ENCODE measurements at regions not wholly inside any gene's neighbourhood (a gene's known extent, or its start where the extent isn't known, plus 50 kb on each side); places are given as distances from the start of the nearest gene placed in this dataset.

DNA sequence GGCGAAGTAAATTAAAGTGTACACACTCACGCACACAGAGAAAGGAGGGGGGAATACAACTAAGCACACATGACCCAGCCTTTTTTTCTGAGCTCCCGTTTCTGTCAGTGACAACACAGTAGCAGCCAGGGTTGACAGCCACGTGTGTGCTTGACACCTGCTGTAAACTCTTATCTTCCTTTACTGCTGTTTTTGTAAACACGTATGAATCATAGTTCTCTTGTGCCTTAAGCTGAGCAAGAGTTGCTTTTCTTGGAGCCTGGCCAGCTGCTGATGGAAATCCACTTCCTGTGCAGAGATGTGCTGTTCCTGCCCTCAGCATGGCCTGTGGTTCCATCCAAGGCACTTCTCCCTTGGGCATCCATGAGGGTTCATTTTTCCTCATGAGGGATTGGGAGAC is 561.9 kb downstream of the GALR1 start:
- in situ Hi-C loops (cut with MboI; ENCODE audit: low sequenced_read_pairs), result no loop called here

DNA sequence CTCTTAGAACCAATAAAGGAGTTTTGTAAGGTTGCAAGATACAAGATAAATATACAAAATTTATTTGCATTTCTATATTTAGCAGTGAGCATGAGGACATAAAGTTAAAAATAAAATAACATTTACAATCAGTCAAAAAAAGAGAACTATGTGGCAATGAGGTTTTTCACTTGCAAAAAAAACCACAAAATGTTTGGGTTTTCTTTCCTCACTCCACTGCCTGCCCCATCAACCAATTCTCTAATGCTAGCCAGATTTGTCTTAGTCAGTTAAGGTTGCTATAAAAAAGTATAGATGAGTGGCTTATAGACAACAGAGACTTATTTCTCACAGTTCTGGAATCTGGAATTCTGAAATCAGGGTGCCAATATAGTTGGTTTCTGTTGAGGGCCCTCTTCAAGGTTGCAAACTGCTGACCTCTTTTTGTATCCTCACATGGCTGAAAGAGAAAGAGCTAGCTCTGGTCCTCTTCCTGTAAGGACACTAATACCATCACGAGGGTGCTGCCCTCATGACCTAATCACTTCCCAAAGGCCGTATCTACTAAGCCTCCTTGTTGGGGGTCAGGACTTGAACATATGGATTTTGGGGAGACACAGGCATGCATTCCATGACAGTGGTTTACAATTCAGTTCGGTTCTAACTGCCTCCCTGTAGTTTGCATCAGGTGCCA is 566.2 kb downstream of the GALR1 start:
- in situ Hi-C loops (cut with MboI; ENCODE audit: low sequenced_read_pairs), result no loop called here

DNA sequence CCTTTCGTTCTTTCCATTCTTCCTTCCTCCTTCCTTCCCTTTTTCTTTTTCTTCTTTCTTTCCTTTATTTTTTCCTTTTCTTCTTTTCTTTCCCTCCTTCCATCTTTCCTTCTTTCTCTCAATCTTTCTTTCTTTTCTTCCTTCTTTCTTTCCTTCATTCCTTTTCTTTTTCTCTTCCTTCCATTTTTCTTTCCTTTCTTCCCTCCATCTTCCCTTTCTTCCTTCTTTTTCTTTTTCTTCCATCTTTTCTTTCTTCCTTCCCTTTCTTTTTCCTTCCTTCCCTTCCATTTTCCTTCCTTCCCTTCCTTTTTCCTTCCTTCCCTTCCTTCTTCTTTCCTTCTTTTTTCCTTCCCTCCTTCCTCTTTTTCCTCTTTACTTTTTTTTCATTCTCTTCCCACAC is 568.7 kb downstream of the GALR1 start:
- in situ Hi-C loops (cut with MboI; ENCODE audit: low sequenced_read_pairs), result no loop called here

- in situ Hi-C loops (cut with MboI; ENCODE audit: low sequenced_read_pairs), result no loop called here
These were observed 570.8 kb downstream of the GALR1 start for GRCh38 chr18:77820472-77820871.

DNA sequence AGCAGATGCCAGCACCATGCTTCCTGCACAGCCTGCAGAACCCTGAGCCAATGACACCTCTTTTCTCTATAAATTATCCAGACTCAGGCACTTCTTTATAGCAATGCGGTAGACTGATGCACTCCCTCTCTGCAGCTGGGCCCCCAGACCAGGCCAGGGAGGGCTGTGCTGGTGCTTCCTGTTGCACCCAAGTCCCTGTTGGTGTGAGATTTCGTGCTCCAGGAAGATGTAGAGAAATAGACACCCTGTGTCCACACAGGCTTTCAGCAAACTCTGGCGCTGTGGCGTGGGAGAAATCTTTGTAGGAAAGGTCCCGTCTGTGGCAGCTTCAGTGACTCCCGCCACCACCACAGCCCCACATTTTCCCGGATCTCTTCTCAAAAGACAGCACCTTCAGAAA is 572.2 kb downstream of the GALR1 start:
- in situ Hi-C loops (cut with MboI; ENCODE audit: low sequenced_read_pairs), result no loop called here

DNA sequence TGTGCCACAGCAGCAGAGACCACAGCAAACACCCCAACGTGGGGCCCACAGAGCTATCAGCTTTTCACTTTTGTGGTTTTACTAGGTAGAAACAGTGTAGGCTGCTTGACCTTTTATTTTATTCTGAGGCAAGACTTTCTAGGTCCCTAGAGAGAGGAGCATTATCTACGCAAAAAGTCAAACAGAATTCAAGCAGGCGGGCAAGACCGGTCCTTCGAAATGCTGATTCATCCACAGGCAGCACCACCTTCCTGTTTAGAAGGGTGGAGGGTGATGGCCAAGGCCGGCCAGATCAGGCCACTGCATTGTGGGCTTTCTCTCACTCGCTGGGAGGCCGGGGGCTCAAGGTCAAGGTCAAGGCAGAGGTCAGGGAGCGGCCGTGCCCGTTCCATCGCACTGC is 573.0 kb downstream of the GALR1 start:
- in situ Hi-C loops (cut with MboI; ENCODE audit: low sequenced_read_pairs), result no loop called here

GRCh38 chr18:77833807-77834206 is 584.2 kb downstream of the GALR1 start:
- in situ Hi-C loops (cut with MboI; ENCODE audit: low sequenced_read_pairs), result no loop called here

DNA sequence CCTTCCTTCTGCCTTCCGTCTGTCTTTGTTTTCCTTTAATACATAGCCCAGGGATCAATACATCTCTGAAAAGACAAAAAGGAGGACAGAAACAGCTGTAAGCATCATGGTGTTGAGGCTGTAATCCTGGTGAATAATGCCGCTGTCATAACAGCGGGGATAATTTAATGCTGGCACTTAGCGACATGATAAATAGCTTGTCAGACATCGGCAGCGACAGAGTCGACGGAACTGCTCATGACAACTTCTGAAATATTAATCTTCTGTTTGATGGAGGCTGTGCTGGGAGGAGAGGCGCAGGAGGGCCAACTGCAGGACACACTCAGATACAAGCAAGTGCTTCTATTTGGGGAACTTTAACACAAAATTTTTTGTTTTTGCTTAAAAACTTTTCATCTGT is 602.2 kb downstream of the GALR1 start:
- in situ Hi-C loops (cut with MboI; ENCODE audit: low sequenced_read_pairs), result no loop called here

- in situ Hi-C loops (cut with MboI; ENCODE audit: low sequenced_read_pairs), result no loop called here
These were observed 604.2 kb downstream of the GALR1 start for GRCh38 chr18:77853859-77854258.

DNA sequence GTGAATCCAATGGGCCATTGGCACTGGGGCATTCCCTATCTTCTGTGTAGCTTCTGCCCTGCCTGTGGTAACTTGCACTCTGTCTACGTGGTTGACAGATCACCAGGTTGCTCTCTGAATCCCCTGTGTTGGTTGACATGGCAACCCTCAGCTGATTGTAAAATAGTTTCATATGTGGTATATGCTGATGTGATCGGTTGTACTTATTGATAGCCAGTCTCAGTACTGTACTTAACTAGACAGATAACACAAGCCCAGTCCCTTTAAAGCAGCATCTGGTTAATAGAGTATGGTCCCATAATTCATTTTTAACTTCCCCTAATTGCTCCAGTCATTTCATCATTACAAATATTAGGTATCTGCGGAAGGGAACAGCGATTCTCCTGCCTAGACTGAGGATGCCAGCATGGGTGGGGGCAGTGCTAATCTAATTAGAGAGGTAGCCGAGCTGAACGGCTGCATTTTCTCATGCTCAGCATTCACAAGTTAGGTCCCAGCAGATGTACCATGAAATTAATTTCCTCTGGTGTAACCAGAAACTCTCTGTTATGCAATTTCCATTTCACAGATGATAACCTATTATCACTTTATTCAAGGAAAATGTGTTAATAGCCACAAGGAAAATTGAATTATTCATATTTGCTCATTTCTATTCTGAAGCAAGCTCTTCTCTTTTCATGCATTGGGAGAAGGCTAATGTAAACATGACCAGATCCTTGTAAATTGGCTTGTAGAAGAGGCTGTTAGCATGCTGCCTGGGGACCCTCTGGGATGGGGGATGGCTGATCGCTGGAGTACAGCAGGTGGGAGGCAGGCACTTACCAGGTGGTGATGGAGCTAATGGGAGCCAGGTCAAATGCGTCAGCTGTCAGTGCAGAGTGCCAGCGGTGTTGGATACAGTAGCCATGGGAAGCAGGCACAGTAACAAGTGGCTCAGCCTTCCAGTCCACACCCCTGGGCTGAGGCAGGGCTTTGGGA is 608.3 kb downstream of the GALR1 start:
- in situ Hi-C loops (cut with MboI; ENCODE audit: low sequenced_read_pairs), result no loop called here

- in situ Hi-C loops (cut with MboI; ENCODE audit: low sequenced_read_pairs), result no loop called here
These were observed 610.0 kb downstream of the GALR1 start for GRCh38 chr18:77859634-77860033.

GRCh38 chr18:77862066-77862757 is 612.6 kb downstream of the GALR1 start:
- in situ Hi-C loops (cut with MboI; ENCODE audit: low sequenced_read_pairs), result no loop called here

- in situ Hi-C loops (cut with MboI; ENCODE audit: low sequenced_read_pairs), result no loop called here
These were observed 616.2 kb downstream of the GALR1 start for GRCh38 chr18:77865853-77866252.

DNA sequence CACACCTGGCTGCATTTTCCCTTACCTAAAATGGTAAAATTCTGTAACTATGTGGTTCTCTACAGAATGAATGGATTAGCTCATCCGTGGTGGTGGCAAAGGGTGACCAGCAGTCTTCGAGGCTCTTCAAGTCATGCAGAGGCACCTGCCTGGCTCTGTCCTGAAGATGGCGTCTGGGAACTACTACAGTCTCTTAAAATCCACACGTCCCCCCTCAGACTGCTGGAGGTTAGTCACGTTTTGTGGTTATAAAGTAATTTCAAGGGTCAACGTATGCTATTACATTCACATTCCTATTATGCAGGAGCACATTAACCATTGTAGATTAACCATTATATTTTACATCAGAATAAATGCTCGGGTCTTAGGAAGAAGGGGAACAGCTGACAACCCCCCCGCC is 616.7 kb downstream of the GALR1 start:
- in situ Hi-C loops (cut with MboI; ENCODE audit: low sequenced_read_pairs), result no loop called here

- in situ Hi-C loops (cut with MboI; ENCODE audit: low sequenced_read_pairs), result no loop called here
These were observed 620.6 kb downstream of the GALR1 start for GRCh38 chr18:77870199-77870598.

- in situ Hi-C loops (cut with MboI; ENCODE audit: low sequenced_read_pairs), result no loop called here
These were observed 621.2 kb downstream of the GALR1 start for GRCh38 chr18:77870894-77871293.

DNA sequence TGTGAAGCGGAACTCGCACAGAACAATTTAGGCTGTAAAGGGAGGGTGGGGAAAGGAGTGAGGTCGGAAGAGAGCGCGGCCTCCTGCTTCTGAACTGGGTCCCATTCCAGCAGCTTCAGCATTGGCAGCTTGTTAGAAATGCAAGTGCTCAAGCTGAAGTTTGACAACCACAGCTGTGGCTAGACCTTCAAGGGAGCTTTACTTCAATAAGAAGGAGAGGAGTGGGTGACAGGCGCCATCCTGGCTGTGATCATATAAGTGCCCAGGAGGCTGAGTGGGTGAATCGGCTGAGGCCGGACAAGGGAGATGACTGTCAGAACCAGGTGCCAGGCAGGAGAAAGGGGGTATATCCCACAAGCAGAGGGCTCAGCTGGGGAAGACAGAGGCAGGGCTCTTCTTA is 622.5 kb downstream of the GALR1 start:
- in situ Hi-C loops (cut with MboI; ENCODE audit: low sequenced_read_pairs), result no loop called here

DNA sequence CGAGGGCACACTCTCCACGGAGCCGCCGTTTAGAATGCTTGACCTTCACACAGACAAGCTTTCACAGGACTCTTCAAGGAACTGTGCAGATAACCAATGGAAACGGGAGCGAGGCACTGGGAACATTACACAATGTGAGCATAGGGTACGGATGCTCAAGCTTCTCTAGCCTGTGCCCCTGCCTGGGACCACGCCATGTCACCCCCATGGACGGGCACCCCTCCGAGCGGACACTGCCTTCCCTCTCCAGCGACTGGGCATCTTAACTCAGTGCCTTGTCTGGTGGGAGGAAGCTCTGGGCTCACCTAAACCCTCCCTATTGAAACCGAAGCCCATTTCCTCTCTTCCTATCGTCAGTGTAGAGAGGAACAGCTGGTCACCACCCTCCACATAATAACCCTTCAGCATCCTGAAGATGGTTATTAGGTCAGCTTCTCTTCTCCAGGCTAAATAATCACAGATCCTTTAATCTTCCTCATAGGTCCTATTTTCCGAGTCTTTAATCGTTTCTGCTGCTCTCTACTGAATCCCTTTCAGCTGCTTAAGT is 626.7 kb downstream of the GALR1 start:
- in situ Hi-C loops (cut with MboI; ENCODE audit: low sequenced_read_pairs), result no loop called here

GRCh38 chr18:77879829-77880228 is 630.2 kb downstream of the GALR1 start:
- in situ Hi-C loops (cut with MboI; ENCODE audit: low sequenced_read_pairs), result no loop called here

DNA sequence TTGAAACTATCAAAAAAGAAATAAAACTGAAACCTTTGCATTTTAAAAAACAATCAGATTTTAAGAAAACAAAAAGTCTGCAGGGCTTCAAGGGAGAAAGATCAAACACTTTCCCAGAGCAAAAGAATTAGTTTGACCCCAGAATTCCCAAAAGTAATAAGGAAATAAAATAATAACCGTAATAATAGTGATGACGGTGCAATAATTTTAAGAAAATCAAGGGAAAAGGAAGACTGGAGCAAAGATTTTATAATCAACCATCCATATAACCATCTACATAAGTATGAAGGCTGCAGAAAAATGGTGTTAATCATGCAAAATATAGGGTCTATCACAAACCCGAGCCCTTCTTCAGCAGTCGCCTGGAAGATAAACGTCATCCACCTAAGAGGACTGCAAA is 634.8 kb downstream of the GALR1 start:
- in situ Hi-C loops (cut with MboI; ENCODE audit: low sequenced_read_pairs), result no loop called here

GRCh38 chr18:77894060-77894459 is 644.4 kb downstream of the GALR1 start:
- in situ Hi-C loops (cut with MboI; ENCODE audit: low sequenced_read_pairs), result no loop called here

Data from HL-60/S4 treated with phorbol 12-myristate 13-acetate at 8.2 ng/mL for 4 days and 3 days (cell line).